ENCODE measurements at regions not wholly inside any gene's neighbourhood (a gene's known extent, or its start where the extent isn't known, plus 50 kb on each side); places are given as distances from the start of the nearest gene placed in this dataset.
"Not testable (repeated sequence)": the region's sequence is repeated elsewhere in the genome, so short reads cannot be mapped to it uniquely, and the experiment has no call there.

GRCh38 chr20:28562510-28562898 is 2695.0 kb upstream of the DEFB115 start:
- no peak for DNase-seq (ENCODE audit: low read depth)

- not testable (repeated sequence) for DNase-seq (ENCODE audit: low read depth)
These were observed 2694.5 kb upstream of the DEFB115 start for GRCh38 chr20:28562899-28563521.

- DNase-seq (ENCODE audit: low read depth) = not testable (repeated sequence)
These were observed 2693.4 kb upstream of the DEFB115 start for GRCh38 chr20:28564024-28564423.

- DNase-seq (ENCODE audit: low read depth) = not testable (repeated sequence)
These were observed 2692.6 kb upstream of the DEFB115 start for GRCh38 chr20:28564688-28565463.

GRCh38 chr20:28575991-28576390 is 2681.5 kb upstream of the DEFB115 start:
- DNase-seq (ENCODE audit: low read depth) = not testable (repeated sequence)

- not testable (repeated sequence) for DNase-seq (ENCODE audit: low read depth)
These were observed 2665.8 kb upstream of the DEFB115 start for GRCh38 chr20:28591680-28592079.

GRCh38 chr20:28593383-28593782 is 2664.1 kb upstream of the DEFB115 start:
- not testable (repeated sequence) for DNase-seq (ENCODE audit: low read depth)

GRCh38 chr20:28594476-28594875 is 2663.0 kb upstream of the DEFB115 start:
- DNase-seq (ENCODE audit: low read depth) = not testable (repeated sequence)

GRCh38 chr20:28602006-28602402 is 2655.5 kb upstream of the DEFB115 start:
- not testable (repeated sequence) for DNase-seq (ENCODE audit: low read depth)

GRCh38 chr20:28602403-28603217 is 2654.9 kb upstream of the DEFB115 start:
- DNase-seq (ENCODE audit: low read depth) = peak; percentile 56

GRCh38 chr20:28603218-28603577 is 2654.3 kb upstream of the DEFB115 start:
- not testable (repeated sequence) for DNase-seq (ENCODE audit: low read depth)

GRCh38 chr20:28616354-28616753 is 2641.1 kb upstream of the DEFB115 start:
- DNase-seq (ENCODE audit: low read depth) = no peak

- DNase-seq (ENCODE audit: low read depth) = not testable (repeated sequence)
These were observed 2637.4 kb upstream of the DEFB115 start for GRCh38 chr20:28619956-28620651.

GRCh38 chr20:28625112-28625511 is 2632.4 kb upstream of the DEFB115 start:
- DNase-seq (ENCODE audit: low read depth) = not testable (repeated sequence)

GRCh38 chr20:28640831-28641230 is 2616.6 kb upstream of the DEFB115 start:
- not testable (repeated sequence) for DNase-seq (ENCODE audit: low read depth)

All from stimulated activated CD8-positive, alpha-beta memory T cell treated with anti-CD3 and anti-CD28 coated beads, Interleukin-12 subunit alpha, Interleukin-12 subunit beta, amount 100 ng/mL, for 1 hour (primary cell).